ENCODE measurements at regions not wholly inside any gene's neighbourhood (a gene's known extent, or its start where the extent isn't known, plus 50 kb on each side); places are given as distances from the start of the nearest gene placed in this dataset.

DNA sequence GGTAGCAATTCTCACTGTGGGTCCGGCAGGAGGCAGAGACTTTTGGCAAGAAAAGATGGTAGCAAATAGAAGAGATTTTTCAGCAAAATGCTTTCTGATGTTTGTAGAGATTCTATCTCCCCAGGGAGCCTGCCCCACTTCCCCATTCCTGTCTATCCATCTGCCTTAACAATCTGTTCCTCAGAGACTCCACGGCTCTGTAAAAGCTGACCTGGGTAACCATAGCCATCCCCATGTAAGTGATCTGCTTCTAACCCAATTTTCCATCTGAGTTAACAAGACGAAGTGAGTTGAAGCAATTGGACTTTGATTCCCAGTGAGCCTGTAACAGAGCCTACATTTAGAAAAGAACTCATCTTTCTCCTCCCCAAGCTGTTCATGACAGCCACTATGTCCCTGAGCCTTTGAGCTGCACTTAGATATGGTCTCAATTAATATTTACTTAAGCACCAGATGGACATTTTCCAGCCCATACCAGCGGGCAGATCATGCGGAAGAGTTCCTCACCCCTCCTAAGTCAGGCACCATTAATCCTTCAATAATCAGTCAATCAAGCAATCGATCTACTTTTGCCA lies 896.1 kb downstream of the CCSER2 start:
- H3K27me3 ChIP-seq = no peaks in the 10 kb centered on the region
- ATAC-seq (no peak), DNase-seq (no peak)
- H3K4me1 ChIP-seq = no peaks in the 10 kb centered on the region
- TF ChIP-seq, protein P1, sequence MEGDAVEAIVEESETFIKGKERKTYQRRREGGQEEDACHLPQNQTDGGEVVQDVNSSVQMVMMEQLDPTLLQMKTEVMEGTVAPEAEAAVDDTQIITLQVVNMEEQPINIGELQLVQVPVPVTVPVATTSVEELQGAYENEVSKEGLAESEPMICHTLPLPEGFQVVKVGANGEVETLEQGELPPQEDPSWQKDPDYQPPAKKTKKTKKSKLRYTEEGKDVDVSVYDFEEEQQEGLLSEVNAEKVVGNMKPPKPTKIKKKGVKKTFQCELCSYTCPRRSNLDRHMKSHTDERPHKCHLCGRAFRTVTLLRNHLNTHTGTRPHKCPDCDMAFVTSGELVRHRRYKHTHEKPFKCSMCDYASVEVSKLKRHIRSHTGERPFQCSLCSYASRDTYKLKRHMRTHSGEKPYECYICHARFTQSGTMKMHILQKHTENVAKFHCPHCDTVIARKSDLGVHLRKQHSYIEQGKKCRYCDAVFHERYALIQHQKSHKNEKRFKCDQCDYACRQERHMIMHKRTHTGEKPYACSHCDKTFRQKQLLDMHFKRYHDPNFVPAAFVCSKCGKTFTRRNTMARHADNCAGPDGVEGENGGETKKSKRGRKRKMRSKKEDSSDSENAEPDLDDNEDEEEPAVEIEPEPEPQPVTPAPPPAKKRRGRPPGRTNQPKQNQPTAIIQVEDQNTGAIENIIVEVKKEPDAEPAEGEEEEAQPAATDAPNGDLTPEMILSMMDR (IDR thresholded peaks at IDR 0.05) = no peak
- H3K4me3 ChIP-seq = no peak overlapping the region
- intact Hi-C loops (cut with DNase I) = no loop called here
- H3K27ac ChIP-seq = no peak overlapping the region
- no peaks in the 10 kb centered on the region for H3K36me3 ChIP-seq
- no peaks in the 10 kb centered on the region for H3K9me3 ChIP-seq

DNA sequence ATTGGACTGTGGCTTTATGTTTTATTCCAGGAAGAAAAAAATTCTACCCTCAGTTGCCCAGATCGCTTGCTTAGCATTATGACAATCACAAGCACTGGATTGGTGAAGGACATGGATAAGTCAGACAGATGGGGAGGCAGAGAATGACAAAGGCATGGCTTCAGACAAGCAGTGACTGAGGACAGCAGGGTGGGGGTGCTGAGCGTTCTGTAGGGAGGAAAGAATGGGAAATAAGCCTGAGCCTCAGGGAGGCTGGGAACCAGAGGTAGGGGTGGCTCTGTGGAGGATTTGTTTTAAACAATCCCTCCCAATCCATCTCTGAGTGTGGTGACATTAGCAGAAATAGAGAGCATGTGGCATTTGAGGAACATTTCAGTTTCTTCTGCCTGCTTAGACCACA lies 896.9 kb downstream of the CCSER2 start:
- H3K27me3 ChIP-seq = no peaks in the 10 kb centered on the region
- ATAC-seq (no peak), DNase-seq (no peak)
- no peaks in the 10 kb centered on the region for H3K4me1 ChIP-seq
- no peaks in the 10 kb centered on the region for H3K9me3 ChIP-seq
- intact Hi-C loops (cut with DNase I) = no loop called here
- no peak overlapping the region for H3K4me3 ChIP-seq
- H3K36me3 ChIP-seq = no peaks in the 10 kb centered on the region
- TF ChIP-seq, protein P1 (IDR thresholded peaks at IDR 0.05) = no peak
- H3K27ac ChIP-seq = no peak overlapping the region

DNA sequence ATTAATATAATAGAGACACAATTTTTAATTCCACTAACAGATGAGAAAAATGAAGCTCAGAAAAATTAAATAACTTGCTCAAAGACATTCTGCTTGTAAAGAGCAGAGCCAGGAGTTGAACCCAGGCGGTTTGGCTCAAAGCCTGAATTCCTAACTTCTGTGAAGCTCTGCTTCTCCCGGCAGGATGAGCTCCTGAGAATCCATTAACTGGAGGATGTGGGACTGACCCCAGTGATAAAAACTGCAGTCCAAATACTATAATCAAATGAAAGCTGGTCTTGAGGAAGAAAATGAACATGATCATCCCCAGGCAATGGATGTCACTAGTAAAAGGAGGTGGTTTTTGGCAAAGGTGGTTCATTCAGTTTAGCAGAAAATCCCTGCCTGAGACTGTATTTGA lies 898.2 kb downstream of the CCSER2 start:
- Histone ChIP-seq H3K36me3 (no peaks in the 10 kb centered on the region), H3K4me3 (no peak overlapping the region), H3K4me1 (no peaks in the 10 kb centered on the region), H3K27me3 (no peaks in the 10 kb centered on the region), H3K27ac (no peak overlapping the region), H3K9me3 (no peaks in the 10 kb centered on the region)
- intact Hi-C loops (cut with DNase I) = no loop called here
- ATAC-seq (no peak), DNase-seq (no peak)
- TF ChIP-seq, protein P1 (IDR thresholded peaks at IDR 0.05) = no peak

DNA sequence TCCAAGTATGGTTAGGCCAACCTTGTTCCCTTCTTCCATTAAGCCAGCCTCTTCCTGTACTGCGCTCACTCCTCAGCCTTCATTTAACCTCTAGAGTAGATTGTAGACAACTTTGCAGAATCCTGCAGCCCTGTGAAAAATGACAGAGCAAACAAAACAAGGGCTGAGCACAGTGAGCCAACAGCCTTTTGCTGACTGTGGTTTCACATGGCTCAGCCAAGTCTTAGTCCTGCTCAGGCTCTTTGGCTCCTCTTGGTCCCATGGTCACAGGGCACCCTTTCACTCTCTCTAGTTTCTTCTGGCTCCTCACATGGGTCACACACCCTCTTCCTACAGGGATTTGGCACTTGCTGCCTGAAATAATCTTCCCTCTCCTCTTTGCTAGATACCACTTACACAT lies 900.3 kb downstream of the CCSER2 start:
- no peak for ATAC-seq
- Histone ChIP-seq H3K9me3 (no peaks in the 10 kb centered on the region), H3K4me3 (no peak overlapping the region), H3K27ac (no peak overlapping the region), H3K36me3 (no peaks in the 10 kb centered on the region), H3K4me1 (no peaks in the 10 kb centered on the region), H3K27me3 (no peaks in the 10 kb centered on the region)
- TF ChIP-seq, protein P1 (IDR thresholded peaks at IDR 0.05) = no peak
- DNase-seq = no peak
- intact Hi-C loops (cut with DNase I) = no loop called here

DNA sequence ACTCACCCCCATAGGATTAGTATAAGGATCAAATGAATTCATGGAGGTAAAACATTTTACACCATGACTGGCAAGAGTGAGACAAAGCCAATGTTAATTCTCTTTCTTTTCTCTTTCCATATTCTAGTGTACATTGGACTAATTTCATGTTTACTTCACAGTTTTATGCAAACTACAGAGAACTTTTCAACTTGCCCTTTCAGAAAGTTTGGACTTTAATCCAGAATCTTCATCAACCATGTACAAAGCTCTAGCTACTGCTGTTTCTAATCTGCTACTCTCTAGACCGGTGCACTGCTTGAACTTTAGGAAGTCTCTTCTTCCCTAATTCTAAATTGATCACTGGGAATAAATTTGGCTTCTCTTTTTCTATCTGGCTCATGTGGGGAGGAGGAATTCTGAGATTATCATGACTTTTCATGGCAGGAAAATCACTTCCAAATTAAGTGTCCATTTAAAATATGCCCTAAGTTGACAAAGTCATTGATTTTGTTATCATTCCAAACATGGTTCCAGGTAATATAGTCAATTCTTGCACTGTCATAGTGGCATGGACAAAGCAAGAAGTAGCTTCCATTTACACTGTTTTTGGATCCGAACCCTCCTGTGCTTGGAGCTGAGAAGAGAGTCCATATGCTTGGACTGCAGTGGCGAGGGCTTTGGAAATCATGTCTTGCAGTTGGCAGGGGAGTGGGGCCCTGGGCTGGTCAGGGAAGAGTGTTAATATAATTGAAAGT lies 903.3 kb downstream of the CCSER2 start:
- intact Hi-C loops (cut with DNase I) = no loop called here
- no peak overlapping the region for H3K4me3 ChIP-seq
- ATAC-seq (no peak), DNase-seq (no peak)
- no peak overlapping the region for H3K27ac ChIP-seq
- H3K27me3 ChIP-seq = no peaks in the 10 kb centered on the region
- no peaks in the 10 kb centered on the region for H3K36me3 ChIP-seq
- no peaks in the 10 kb centered on the region for H3K9me3 ChIP-seq
- TF ChIP-seq, protein P1 (IDR thresholded peaks at IDR 0.05) = no peak
- no peaks in the 10 kb centered on the region for H3K4me1 ChIP-seq

All from left lung (tissue), 4 donors.